HL-60/S4 (cell line): ENCODE measurements at regions not wholly inside any gene's neighbourhood (a gene's known extent, or its start where the extent isn't known, plus 50 kb on each side); places are given as distances from the start of the nearest gene placed in this dataset.

Experiments used
- in situ Hi-C: fragments of 300-500 bp; cut with MboI; formaldehyde crosslinking; loops from 2 replicates; pipeline ENCODE4 v1.14.3; 2022; ENCODE audit warnings: low sequenced_read_pairs

DNA sequence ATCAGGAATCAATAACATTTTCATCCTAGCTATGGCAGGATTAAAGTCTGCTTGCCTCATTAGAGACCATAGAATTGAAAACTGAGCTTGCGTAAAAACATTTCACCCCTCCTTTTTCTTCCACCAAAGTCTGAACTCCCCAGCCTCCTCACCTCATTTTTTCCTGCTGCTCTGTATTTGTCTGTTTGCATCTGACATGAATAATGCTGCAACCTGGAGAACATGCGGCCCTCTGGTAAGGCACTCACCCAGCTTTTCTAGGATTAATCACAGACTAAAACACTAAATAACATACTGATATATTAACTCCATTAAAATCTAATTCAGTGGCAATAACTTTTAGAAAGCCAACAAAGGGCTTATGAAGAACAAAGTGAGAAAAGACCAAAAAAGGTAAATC lies 677.7 kb upstream of the NRSN1 start:
- in situ Hi-C loops = no loop called here

DNA sequence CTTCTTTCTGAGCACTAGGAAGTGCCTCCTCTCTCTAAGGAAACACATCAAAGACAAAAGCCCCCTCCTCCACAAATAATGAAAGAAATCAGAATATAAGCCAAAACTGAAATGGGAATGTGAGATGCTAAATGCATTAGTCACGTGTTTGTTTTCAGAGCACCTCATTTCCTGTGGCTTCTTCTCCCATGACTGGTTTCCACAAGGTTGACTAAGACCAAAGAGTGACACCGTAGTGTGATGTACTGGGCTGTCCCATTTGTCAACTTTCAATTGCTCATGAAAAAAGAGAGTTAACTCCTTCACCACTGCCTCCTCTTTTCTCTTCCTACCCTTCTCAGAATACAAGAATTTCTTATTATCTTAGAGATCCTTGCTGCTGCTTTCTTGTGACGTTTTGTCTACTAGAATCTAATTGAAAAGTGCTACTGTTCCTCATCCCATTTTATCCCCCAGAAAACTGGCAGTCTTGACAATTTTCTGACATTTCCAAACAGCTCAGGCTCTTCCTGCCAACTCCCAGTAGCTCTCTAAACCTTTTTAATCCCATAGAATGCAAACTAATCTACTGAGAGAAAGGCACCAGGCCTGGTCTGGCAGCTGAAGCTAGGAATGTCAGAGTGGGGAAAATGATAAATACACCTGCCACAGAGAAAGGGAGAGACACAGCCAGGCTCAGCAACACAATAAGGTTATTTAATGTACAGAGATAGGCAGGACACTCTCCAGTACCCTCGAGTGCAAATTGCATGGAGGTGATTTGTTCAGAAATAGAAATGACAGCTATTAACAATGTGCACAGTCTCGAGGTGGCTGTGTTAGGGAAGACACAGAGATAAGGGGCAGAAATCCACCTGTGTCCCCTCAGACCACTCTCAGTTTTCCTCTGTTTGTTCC lies 671.7 kb upstream of the NRSN1 start:
- in situ Hi-C loops = no loop called here

DNA sequence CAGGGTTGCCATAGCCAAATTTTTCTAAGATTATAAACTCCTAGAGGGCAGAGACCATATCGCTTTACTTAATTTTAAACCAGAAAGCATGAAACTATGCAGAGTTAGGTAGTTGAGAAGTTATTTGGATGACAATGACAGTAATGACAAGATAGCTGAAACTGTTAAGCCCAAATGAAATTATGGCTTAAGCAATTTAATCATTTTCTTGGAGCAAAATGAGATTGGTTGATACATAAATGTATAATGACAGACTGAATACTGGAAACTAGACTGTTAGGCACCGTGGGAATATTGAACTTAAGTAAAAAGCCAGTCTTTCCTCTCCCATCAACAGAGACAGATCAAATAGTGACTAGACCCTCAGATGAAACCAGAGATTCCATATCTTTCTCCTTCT lies 670.3 kb upstream of the NRSN1 start:
- in situ Hi-C loops = no loop called here

DNA sequence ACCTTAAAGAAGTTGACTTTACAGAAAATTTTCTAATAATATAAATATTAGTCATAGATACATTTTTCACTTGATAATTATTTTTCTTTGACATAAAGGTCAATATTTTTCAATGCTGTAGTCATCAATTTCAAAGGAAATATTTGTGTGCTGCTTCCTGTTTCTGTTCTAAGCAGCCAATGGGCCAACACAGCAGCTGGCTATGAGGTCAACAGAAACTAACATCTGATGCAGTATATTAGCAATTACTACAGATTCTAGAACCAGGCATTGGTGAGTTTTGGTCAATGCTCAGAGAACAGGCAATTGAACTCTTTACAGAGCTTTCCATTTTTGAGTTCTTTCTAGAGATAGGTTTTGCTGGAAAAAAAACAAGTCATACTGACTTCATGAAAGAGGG lies 669.6 kb upstream of the NRSN1 start:
- in situ Hi-C loops = no loop called here

DNA sequence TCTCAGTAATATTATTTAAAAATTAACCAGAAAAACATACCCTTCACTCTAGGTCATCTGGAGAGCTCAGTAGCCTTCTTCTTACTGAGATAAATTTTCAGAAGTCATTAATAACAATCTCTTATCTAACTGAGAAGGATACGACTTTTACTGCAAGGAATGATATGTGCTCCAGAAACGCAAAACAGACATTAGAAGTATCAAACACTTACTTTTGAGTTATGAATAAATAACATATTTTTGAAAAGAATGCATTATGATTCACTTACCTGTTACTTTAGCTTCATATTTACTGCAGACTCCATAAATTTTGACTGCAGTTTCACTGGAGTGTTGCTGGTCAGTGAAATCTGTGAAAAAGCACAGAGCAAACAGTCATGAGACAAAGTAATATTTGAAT lies 668.7 kb upstream of the NRSN1 start:
- in situ Hi-C loops = no loop called here

DNA sequence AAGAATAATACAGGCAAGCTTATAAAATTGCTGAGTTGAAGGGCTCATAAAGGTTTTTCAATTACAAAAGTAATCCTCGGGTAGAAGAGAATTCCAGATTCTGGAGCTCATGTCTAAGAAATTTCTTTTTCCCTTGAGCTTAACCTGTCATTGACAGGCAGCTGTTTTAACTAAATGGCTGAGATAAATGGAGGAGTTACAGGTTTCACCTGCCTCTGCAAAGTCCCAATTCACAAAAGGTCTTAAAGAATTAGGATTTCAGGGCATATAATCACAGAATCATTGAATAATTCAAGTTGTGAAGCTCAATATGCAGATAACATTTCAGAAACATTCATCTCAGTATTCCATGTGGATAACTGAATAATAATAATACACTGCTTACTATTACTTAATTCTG lies 660.1 kb upstream of the NRSN1 start:
- in situ Hi-C loops = no loop called here

DNA sequence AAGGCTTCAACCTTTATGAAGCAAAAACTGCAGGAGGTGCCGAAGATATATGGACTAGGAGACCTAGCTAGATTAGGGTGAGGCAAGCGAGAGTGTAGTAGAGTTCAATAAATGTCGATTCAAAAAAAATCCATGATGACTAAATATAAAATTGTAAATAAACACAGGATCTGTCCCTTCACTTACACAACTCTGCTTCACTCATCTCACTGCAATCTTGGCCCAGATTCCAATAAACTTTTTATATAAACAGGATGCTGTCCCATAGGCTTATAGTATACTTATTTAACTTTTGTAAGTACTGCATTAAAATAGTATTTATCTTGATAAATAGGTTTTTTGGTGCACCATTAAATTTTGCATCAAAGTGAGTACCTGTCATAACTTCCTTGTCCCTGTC lies 648.4 kb upstream of the NRSN1 start:
- in situ Hi-C loops = no loop called here

DNA sequence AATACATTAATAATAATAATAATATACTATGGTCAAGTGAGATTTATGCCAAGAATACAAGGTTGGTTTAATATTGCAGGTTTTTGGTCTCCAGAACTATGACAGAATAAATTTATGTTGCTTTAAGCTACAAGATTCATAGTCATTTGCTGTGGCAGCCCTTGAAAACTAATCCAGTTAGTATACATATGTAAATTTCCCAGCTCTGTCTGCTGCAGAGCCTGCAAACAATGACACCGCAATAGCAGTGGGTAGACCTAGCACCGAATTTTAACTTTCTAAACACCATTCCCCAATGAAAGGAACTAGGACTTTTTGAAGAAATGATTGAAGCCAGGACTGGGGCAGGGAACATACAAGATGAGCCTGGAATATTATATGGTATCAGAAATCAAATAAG lies 647.7 kb upstream of the NRSN1 start:
- in situ Hi-C loops = no loop called here

DNA sequence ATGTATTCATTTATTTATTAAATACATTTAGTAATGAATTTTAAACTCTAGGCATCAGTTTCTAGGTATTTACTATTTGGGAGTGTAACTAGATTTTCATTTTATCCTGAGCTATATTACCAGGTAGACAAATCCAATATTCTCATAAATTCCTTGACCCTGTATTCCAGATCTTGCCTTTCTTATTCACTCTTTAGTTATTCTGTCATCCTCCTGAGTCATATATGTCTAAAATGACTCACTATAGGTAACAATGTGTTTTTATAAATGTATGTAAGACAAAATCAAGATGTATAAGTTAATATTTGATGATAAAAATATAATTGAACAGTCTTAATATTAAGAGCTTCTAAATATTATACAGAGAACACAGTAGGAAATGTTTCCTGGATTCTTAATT lies 642.1 kb upstream of the NRSN1 start:
- in situ Hi-C loops = no loop called here

DNA sequence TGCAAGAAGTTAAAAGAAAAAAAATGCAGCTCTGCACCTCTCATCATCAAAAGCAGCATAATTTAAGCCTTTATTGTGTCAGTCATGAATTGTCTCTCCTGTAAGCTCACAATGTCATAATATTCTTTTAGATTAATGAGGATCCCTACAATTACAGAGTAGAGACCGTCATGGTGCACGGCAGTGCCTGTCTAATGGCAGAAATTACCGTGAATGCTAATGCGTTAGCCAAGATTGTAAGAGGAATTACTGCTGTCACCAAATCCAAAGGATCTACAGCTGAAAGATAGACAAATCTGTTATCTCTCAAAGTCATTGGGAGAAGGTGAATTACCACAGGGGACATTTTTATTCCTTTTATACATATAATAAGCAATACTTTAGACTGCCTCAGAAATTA lies 631.6 kb upstream of the NRSN1 start:
- in situ Hi-C loops = no loop called here

DNA sequence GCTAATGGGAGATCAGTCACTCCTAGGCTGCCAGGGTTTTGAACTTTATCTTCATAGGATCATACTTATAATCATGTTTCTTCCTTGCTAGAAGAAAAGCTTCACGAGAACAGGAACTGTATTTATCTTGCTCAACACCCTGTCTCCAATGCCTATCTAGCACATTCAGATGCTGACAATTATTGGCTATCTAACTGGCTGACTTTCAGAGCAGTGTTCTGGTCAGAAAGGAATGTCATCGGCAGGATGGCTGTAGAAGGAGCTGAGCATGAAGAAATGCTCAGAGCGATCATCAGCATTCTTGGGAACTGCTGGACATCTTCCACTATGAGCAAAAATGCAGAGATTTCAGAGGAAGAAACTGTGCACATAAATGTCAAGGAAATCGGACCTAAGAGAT lies 628.0 kb upstream of the NRSN1 start:
- in situ Hi-C loops = no loop called here

DNA sequence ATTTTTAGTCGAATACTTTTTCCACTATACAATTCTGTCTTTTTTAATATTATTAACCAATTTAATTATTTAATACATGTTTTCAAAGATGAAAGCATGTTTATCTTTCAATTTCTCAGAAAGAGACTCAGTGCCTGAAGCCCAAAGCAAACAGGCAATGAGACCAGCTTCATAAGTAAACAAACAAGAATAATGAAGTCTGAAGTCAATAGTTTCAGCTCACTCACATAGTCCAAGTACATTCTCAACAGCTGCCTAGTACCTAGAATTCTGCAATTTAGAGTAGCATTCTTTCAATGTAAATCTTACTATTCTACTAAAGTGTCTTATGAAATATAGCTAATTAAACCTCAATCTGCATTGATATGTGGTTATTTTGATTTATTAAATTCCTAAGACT lies 626.5 kb upstream of the NRSN1 start:
- in situ Hi-C loops = no loop called here

DNA sequence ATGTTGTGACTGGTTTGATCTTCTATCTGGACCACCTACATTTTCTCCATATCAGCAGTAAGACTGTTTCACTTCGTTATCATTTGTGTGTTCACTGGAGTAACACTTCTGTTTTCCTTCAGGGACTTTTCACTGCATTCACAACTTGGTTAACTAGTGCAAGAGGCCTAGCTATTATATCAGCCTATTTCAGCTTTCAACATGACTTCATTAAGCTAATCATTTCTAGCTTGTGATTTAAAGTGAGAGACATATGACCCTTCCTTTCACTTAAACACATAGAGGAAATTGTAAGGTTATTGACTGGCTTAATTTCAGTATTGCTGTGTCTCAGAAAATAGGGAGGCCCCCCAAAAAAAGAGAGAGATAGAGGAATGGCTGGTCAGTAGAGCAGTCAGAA lies 622.8 kb upstream of the NRSN1 start:
- in situ Hi-C loops = no loop called here

DNA sequence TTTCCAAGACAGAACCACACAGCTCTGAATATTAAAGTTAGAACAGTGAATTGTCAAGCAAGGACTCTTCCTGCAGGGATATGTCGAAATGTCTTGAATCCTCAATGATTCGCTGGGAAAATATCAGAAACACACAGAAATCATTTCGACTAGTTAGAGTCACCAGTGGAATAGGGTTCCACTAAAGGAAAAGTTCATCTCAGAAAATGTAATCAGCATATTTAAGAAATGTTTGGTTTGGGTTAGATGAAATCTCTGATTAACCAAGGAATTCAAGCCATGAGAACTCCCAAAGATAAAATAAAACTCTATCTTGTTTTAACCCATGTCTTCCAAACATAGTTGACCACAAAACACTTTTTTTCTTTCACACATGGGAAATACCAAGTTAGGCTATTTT lies 621.0 kb upstream of the NRSN1 start:
- in situ Hi-C loops = no loop called here

DNA sequence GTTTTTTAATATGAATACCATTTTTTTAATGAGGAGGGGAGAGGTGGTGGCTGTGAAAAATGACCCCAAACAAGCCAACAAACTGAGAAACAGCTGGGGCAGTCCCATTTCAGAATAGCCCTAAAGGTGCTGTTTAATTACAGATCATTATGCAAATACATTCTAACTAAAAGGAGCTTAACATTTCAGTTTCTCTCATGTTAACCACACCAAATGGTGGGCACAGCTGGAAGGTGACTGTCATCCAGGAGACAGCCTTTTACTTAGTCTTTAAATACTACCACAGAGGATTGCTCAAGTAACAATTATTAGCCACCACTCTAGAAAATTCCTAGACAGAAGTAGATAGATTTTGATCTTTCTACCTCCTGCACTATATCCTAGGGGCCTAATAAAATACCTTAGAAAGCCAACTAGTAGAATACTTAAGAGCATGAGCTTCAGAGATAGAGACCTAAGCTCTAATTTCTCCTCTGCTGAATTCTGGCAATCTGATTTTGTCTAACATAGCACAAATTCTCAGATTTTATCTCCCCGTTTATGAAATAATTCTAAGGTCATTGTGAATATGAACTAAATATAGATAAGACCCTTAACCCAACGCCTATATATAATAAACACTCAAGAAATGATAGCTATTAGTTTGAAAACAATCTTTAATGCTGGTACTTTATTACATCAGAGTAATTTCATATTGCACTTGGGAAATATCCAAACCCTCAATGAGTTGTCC lies 615.1 kb upstream of the NRSN1 start:
- in situ Hi-C loops = no loop called here

DNA sequence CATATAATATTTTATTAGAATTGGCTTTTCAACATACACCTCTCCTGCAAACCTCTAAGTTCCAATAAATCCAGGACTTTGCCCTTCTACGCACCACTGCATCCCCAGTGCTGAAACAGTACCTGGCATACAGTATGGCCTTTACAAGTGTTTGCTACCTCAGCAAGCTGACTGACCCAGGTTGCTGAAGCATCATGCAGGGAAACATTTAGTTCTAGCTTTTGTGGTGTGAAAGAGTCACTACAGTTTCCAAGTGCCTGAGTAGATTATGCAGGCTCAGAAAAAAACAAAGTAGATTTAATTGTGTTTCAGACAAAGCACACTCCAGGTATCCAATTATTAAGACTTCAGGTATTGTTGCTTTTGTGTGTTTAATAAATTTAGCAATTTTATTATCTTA lies 614.2 kb upstream of the NRSN1 start:
- in situ Hi-C loops = no loop called here

DNA sequence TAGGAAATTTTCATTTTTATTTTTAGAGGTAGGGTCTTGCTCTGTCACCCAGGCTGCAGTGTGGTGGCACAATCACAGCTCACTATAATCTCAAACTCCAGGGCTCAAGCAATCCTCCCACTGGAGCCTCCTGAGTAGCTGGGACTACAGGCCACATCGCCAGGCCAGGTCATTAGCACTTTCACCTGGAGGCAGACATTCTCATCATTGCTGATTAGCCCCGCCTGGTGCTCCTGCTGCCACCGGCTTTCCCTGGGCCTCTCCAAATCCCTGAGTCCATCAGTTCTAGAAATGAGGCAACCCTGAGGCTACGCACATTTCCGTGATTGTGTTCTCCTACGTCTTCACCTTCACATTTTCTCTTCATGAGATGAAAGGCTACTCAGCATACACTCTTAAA lies 607.7 kb upstream of the NRSN1 start:
- in situ Hi-C loops = no loop called here

DNA sequence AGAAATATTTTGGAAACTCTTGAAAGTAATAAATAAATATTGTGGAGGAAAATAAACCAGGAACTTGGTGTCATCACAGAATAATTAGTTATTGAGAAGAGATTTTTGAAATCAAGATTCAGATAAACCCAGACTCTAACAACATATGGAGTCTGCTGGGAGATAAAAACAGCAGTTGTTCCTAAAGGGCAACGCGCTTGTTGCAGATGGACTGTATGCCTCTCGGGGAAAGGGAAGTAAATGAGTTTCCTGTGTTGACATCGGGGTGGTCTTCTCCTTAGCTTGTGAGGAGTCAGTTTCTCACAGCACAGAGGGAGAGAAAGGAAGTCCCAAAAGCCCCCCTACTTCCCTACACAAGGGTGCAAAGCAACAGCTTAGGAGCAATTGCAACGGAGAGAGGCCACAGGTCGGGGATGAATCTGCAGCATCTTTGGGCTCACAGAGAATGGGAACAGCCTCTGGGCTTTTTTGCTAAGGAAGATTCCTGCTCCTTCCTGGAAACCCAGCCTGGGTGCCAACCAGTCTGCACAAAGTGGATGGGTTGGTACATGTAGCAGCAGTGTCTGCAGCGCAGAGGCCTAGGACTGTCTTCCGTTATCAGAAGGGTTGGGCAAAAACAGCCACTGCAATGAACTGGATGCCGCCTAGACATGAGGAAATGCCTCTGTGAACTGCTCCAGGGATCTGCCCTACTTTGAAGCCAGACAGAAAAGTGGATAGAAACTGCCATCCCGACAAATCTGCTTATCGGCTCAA lies 603.0 kb upstream of the NRSN1 start:
- in situ Hi-C loops = no loop called here

DNA sequence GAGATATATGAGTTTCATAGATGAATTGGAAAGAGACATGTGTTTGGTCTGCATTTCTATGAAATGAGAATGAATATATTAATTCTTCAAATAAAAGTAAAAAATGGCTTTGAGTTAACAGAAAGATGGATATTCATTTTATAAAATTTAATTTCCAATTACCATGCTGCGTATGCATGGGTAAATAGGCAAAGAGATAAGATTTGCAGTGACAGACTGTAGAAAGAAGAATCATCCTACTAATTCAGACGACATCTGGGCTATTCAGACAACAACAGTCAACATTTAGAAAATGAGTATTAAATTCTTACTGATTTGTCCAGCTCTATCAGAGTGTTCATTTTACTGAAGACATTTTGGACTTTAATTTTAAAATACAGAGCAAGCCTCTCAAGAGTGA lies 602.2 kb upstream of the NRSN1 start:
- in situ Hi-C loops = no loop called here

DNA sequence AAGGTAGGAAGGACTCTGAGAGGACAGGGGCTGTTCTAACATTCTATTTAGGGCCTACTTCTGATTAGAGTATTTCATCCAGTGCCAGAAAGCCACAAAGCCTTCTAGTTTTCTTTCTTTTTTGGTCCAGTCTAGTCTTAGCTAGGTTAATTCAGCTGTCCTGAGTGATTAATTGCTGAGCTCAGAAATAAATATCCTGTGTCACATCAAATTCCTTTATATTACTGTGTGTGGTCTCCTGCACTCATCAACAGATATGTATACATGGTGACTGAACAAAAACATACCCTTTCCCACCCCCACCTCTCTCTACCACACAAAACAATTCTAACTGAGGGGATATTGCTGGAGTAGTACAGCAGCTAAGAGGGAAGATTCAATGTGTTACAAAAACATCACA lies 601.5 kb upstream of the NRSN1 start:
- in situ Hi-C loops = no loop called here

DNA sequence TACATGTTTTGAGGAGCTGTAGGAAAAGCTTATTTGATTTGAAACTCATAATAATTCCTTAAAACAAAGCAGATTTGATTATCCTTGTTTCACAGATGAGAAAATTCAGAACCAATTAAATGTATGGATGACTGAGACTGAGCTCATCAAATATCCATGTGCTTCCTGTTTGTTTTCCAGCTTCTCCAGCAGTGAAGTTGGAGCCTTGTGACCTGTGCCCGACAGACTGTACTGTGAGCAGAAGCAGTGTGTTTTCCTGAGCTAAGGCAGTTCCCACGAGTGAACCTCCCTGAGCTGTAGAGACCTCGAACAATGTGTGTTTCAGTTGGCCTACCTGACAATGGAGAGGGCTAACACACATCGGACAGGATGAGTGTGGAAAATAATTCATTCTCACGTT lies 599.5 kb upstream of the NRSN1 start:
- in situ Hi-C loops = no loop called here

DNA sequence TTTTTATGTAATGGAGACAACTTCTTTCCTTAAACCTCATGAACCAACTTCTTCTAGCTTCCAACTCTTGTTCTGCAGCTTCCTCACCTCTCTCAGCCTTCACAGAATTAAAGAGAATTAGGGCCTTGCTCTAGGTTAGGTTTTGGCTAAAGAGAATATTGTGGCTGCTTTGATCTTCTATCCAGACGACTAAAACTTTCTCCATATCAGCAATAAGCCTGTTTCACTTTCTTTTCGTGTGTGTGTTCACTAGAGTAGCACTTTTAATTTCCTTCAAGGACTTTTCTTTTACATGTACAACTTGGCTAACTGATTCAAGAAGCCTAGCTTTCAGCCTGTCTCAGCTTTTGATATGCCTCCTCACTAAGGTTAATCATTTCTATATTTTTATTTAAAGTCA lies 596.1 kb upstream of the NRSN1 start:
- in situ Hi-C loops = no loop called here
